Memory B cell (primary cell): ENCODE measurements at regions not wholly inside any gene's neighbourhood (a gene's known extent, or its start where the extent isn't known, plus 50 kb on each side); places are given as distances from the start of the nearest gene placed in this dataset.
"Not testable (repeated sequence)": the region's sequence is repeated elsewhere in the genome, so short reads cannot be mapped to it uniquely, and the experiment has no call there.

Experiments used
- ATAC-seq: fragments of 150-1000 bp; cut with Tn5 transposase; 2 replicates; pipeline ENCODE4 v1.10.0; 2021; ENCODE audit warnings: low read depth, mild to moderate bottlenecking, moderate library complexity
- DNase-seq, 2 donors: peaks; one replicate each; pipeline ENCODE4 v3.0.0; 2022; ENCODE audit warnings: low spot score in 2 of 2
- H3K27ac Mint-ChIP-seq: one replicate; pipeline ENCODE4 v1.8.0; 2022; ENCODE audit warnings: mild to moderate bottlenecking, moderate library complexity, mixed read lengths
- H3K27me3 Mint-ChIP-seq: one replicate; pipeline ENCODE4 v1.8.0; 2022; ENCODE audit warnings: mixed read lengths
- H3K36me3 Mint-ChIP-seq: one replicate; pipeline ENCODE4 v1.8.0; 2022; ENCODE audit warnings: mild to moderate bottlenecking, mixed read lengths
- H3K4me1 Mint-ChIP-seq: one replicate; pipeline ENCODE4 v1.8.0; 2022; ENCODE audit warnings: mixed read lengths
- H3K4me3 Mint-ChIP-seq: one replicate; pipeline ENCODE4 v1.8.0; 2022; ENCODE audit warnings: mild to moderate bottlenecking, moderate library complexity, mixed read lengths
- H3K9me3 Mint-ChIP-seq: one replicate; pipeline ENCODE4 v1.8.0; 2022; ENCODE audit warnings: mixed read lengths

DNA sequence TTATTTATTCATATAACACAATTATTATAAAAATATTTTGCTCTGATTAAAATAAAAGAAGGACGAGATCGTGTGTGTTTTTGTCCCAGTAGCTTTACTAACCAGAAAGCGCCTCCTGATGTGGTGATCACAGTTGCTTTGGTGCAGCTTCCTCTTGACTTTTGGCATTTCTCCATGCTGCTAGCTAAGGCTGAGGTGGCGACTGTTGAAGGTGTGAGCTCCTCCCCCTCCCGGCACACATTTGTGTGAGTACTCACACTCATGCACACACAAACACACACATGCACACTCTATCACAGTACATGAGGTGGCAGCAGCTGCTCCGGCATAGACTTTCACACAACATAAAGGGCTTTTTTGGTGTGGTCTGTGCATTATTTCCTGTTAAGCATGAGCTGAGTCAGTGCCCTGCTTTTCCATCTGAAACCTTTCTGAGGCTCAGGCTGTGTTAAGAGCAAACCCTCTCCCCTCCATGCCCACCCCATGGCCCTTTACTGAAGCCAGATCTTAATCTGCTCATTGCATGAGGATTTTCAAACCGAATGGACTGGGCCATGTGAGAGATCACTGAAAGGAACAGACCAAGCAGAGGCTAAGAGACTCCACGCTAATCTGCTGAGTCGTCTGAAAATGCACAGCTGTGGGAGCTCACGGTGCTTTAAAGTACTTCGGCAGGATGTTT, 53.3 kb downstream of the FOXD4L1 start:
- H3K36me3 Mint-ChIP-seq, H3K4me1 Mint-ChIP-seq, DNase-seq, H3K27me3 Mint-ChIP-seq, H3K27ac Mint-ChIP-seq, H3K9me3 Mint-ChIP-seq, H3K4me3 Mint-ChIP-seq: not testable (repeated sequence)
- peak; percentile 68 for ATAC-seq

DNA sequence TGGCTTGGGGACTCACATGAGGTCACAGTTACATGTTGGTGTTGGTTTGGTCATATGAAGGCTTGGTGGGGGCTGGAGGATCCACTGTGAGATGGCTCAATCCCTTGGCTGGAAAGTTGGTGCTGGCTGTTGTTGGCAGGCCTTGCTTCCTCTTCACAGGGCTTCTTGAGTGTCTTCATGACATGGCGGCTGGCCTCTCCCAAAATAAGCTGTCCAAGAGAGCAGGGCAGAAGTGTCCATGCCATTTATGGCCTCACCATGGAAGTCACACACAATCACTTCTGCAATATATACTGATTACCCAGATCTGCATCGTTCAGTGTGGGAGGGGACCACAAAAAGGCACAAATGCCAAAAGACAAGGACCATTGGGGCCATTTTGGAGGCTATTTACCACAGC, 61.4 kb downstream of the FOXD4L1 start:
- DNase-seq, ATAC-seq, H3K36me3 Mint-ChIP-seq, H3K27ac Mint-ChIP-seq, H3K4me1 Mint-ChIP-seq, H3K4me3 Mint-ChIP-seq, H3K9me3 Mint-ChIP-seq: not testable (repeated sequence)
- H3K27me3 Mint-ChIP-seq: peaks cover 10% of the 10 kb centered on the region

DNA sequence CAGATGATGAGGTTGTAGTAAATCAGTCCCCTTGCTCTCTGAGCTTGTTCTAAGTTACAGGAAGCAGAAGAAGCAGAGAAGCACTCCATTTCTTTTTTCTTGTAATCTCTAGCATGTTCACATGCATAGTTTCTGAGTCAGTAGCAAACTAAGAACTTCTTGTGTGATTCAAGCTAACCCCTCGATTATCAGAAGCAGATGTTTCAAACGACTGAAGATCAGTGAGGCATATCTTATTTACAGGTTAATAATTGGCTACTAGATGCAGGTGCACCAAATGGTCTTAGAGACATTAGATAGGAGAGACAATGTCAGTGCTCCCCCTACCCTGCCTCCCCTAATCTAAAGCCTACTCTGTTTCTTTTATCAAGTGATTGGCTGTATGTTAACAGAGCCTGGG, 64.2 kb downstream of the FOXD4L1 start:
- H3K27ac Mint-ChIP-seq, ATAC-seq, H3K36me3 Mint-ChIP-seq, H3K9me3 Mint-ChIP-seq, DNase-seq, H3K4me3 Mint-ChIP-seq, H3K4me1 Mint-ChIP-seq: not testable (repeated sequence)
- H3K27me3 Mint-ChIP-seq: peaks cover 12% of the 10 kb centered on the region

- not testable (repeated sequence) for H3K4me3 Mint-ChIP-seq, H3K27ac Mint-ChIP-seq, H3K9me3 Mint-ChIP-seq, DNase-seq, H3K4me1 Mint-ChIP-seq, ATAC-seq, H3K36me3 Mint-ChIP-seq
- peaks cover 10% of the 10 kb centered on the region for H3K27me3 Mint-ChIP-seq
Observed at GRCh38 chr2:113566674-113567480, 60.2 kb upstream of the RABL2A start.

DNA sequence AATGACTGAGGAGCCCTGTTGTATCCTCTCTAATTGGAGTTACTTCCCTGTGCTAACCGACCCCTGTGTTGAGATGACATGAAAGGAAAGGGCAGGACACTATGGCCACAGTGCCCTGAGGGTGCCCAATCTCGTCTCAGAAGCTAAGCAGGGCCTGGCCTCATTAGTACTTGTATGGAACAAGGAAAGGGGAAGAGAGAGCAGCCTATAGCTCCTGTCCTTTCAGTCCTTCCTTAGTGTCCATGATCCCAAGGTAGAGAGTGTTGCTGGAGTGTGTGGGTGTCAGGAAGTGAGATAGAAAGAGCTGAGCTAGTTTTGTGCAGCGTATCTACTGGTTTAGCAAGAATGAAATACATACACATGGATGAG, 59.6 kb upstream of the RABL2A start:
- H3K27ac Mint-ChIP-seq, H3K9me3 Mint-ChIP-seq, H3K4me1 Mint-ChIP-seq, DNase-seq, H3K36me3 Mint-ChIP-seq, ATAC-seq, H3K4me3 Mint-ChIP-seq: not testable (repeated sequence)
- H3K27me3 Mint-ChIP-seq: peaks cover 10% of the 10 kb centered on the region

DNA sequence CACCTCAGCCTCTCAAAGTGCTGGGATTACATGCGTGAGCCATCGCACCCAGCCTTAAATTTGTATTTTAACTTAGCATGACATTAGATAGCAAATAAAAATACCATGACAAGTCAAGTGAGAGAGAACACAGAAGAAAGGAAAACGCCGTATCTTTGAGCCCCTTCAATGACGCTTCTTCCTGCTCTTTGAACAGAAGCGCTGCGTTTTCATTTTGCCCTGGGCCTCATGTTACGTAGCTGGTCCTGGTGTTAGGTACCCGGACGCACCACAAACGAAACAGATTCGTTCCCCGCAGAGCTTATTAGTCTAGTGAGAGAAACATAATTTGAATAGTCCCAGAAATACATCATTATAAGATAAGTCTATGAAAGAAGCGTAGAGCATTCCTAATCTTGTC, 58.8 kb upstream of the RABL2A start:
- not testable (repeated sequence) for ATAC-seq, DNase-seq, H3K36me3 Mint-ChIP-seq, H3K4me3 Mint-ChIP-seq, H3K4me1 Mint-ChIP-seq, H3K27ac Mint-ChIP-seq, H3K9me3 Mint-ChIP-seq
- H3K27me3 Mint-ChIP-seq: peaks cover 13% of the 10 kb centered on the region

DNA sequence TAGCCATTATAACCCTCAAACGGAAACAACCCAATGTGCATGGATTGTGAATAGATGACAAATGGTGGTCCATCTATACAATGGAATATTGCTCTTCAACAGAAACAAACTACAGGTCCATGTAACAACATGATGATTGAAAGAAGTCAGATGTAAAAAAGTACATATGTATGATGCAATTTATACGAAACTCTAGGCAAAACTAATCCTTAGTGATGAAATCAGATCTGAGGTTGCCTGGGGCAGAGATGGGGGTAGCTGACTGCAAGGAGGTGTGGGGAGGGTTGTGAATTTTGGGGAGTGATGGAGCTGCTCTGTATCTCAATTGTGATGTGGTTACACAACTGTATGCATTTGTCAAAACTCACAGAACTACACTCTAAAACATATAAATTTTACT, 57.0 kb upstream of the RABL2A start:
- not testable (repeated sequence) for ATAC-seq, H3K27ac Mint-ChIP-seq, H3K9me3 Mint-ChIP-seq, DNase-seq, H3K36me3 Mint-ChIP-seq, H3K4me3 Mint-ChIP-seq, H3K4me1 Mint-ChIP-seq
- H3K27me3 Mint-ChIP-seq: peaks cover 11% of the 10 kb centered on the region

DNA sequence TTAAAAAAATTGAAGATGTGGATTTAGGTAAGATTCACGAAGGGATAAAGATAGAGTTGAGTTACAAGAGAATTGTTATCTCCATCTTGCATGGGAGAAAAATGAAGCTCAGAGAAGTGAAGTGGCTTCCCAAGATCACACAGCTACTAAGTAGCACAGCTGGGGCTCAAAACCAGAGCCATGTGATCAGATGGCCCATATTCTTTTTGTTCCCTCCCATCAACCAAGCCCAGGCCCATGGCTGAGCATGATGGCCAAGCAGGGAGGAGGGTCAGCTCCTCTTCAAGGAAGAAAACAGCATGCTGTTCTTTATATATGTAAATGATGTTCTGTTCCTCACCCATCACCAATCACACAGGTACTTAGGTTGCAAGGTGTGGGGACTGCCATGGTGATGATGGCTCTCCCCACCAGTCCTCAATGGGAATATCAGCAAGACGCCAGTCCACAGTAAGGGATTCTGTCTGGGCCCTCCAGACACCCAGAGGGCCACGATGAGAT, 56.5 kb upstream of the RABL2A start:
- ATAC-seq, DNase-seq, H3K9me3 Mint-ChIP-seq, H3K4me3 Mint-ChIP-seq, H3K36me3 Mint-ChIP-seq, H3K4me1 Mint-ChIP-seq, H3K27me3 Mint-ChIP-seq, H3K27ac Mint-ChIP-seq: not testable (repeated sequence)

DNA sequence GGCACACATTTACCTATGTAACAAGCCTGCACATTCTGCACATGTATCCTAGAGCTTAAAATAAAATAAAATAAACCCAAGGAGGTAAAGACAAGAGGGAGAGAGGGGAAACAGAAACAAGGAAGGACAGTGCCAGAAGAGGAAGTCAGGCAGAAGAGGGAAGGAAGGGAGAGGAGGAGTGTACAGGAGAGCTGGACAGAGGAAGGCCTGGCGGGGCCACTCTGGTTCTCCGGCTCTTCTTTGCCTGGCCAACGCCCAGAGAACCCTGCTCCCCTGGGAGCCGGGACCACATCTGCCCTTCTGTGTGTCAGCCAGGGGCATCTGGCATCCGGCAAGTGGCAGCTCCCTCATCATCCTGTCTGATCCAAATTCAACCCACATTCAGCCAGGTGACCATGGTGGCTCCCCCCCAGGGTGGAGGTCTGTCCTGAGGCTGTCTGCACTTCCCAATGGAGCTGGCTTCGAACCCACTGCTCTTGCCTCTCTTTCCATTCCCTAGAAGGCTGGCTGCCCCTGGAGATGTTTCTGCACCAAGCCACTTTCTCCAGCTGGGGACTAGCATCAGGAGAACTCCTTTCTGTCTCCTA, 55.5 kb upstream of the RABL2A start:
- H3K36me3 Mint-ChIP-seq, H3K4me1 Mint-ChIP-seq, H3K4me3 Mint-ChIP-seq, H3K27ac Mint-ChIP-seq, DNase-seq, H3K9me3 Mint-ChIP-seq, ATAC-seq: not testable (repeated sequence)
- H3K27me3 Mint-ChIP-seq: peaks cover 11% of the 10 kb centered on the region

DNA sequence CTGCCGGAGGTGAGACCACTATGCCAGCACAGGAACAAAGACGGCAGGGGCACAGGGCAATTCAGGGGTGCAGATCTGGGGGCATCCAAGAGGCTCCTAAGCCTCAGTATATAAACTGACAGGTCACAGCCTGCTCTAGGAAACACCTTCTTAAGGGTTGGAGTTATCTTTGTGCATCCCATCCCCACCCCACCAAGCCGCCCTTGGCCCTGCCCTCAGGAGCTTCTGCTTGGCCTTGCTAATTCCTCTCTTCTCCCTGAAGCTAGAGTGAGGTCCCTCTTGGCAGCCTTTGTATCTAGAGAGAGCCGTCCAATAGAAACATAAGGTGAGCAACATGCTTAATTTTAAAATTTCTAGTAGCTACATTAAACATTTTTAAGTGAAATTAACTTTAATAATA, 51.3 kb upstream of the RABL2A start:
- not testable (repeated sequence) for H3K27ac Mint-ChIP-seq, H3K27me3 Mint-ChIP-seq, ATAC-seq

GRCh38 chr2:113576353-113576752, 50.7 kb upstream of the RABL2A start:
- H3K4me1 Mint-ChIP-seq, H3K27me3 Mint-ChIP-seq, H3K4me3 Mint-ChIP-seq, H3K36me3 Mint-ChIP-seq, ATAC-seq, H3K9me3 Mint-ChIP-seq, DNase-seq, H3K27ac Mint-ChIP-seq: not testable (repeated sequence)

More for the DNA sequence above, 51.3 kb upstream of the RABL2A start:
- not testable (repeated sequence) for DNase-seq, H3K4me1 Mint-ChIP-seq, H3K9me3 Mint-ChIP-seq, H3K36me3 Mint-ChIP-seq, H3K4me3 Mint-ChIP-seq
